ENCODE measurements at regions not wholly inside any gene's neighbourhood (a gene's known extent, or its start where the extent isn't known, plus 50 kb on each side); places are given as distances from the start of the nearest gene placed in this dataset.

GRCh38 chr3:127072221-127072771 is 89.4 kb downstream of the PLXNA1 start:
- H2AK5ac ChIP-seq (ENCODE audit: insufficient read length, low read length), result no peak overlapping the region
- H3K9ac ChIP-seq (ENCODE audit: extremely low read depth, insufficient read length, low read length), result no peak overlapping the region
- H3K27ac ChIP-seq (ENCODE audit: insufficient read length, low read depth, low read length), result no peak overlapping the region
- Mint-ChIP-seq H3K4me3 (no peak overlapping the region), H3K36me3 (ENCODE audit: insufficient read depth in 1 of 3, low read depth in 3 of 3) (peaks cover 0 to 6% (median 1%) of the 10 kb centered on the region in 3 experiments; a peak in 2 of 7 replicates), H3K9me3 (peaks cover 0 to 3% of the 10 kb centered on the region in 2 experiments; a peak in 1 of 5 replicates), H3K4me1 (peaks cover 3 to 5% of the 10 kb centered on the region in 2 experiments; a peak in 1 of 4 replicates), H3K27me3 (ENCODE audit: low read depth) (no peaks in the 10 kb centered on the region; the same call in none of the 2 replicates), H3K27ac (peak overlapping the region in 1 of 3 experiments; percentile 17; a peak in 1 of 7 replicates)
- no peak overlapping the region for H2BK15ac ChIP-seq (ENCODE audit: low read depth, low read length)
- no peaks in the 10 kb centered on the region for H3K9me3 ChIP-seq (ENCODE audit: control insufficient read depth, low read depth, low read length)
- H2BK5ac ChIP-seq (ENCODE audit: insufficient read length, low read length), result no peak overlapping the region
- no peak overlapping the region for H3K14ac ChIP-seq (ENCODE audit: insufficient read depth, low read length)
- no peak overlapping the region for H2BK20ac ChIP-seq (ENCODE audit: low read depth, low read length, poor library complexity, severe bottlenecking)
- H3K4me2 ChIP-seq (ENCODE audit: insufficient read depth, insufficient read length, low read length), result no peak overlapping the region
- no peak for TF ChIP-seq CTCF (conservative IDR thresholded peaks at IDR 0.05)
- no peak overlapping the region for H2AFZ ChIP-seq (ENCODE audit: low read length)
- H2BK120ac ChIP-seq (ENCODE audit: low read depth, low read length, poor library complexity, severe bottlenecking), result no peak overlapping the region
- no CpG with 5 or more reads among the region's 10 CpGs for WGBS (ENCODE audit: extremely low coverage, insufficient read length, low lambda C conversion rate)
- no peak overlapping the region for H4K5ac ChIP-seq (ENCODE audit: insufficient read length, low read depth, low read length)
- no peak overlapping the region for H2BK12ac ChIP-seq (ENCODE audit: insufficient read length, low read depth, low read length)
- H4K91ac ChIP-seq (ENCODE audit: insufficient read length, low read depth, low read length), result no peak overlapping the region
- H3K56ac ChIP-seq (ENCODE audit: insufficient read length, low read depth, low read length), result no peak overlapping the region
- no peak overlapping the region for H3K23ac ChIP-seq (ENCODE audit: insufficient read length, low read depth, low read length)
- no peak overlapping the region for H4K8ac ChIP-seq (replicated peaks; ENCODE audit: insufficient read length, low read depth, low read length)
- no peaks in the 10 kb centered on the region for H3K79me1 ChIP-seq (ENCODE audit: insufficient read depth, low read depth, low read length, poor library complexity, severe bottlenecking)
- no peak overlapping the region for H3K4ac ChIP-seq (ENCODE audit: low read depth, low read length)
- H3K23me2 ChIP-seq (ENCODE audit: insufficient read length, low read depth, low read length, poor library complexity, severe bottlenecking), result no peaks in the 10 kb centered on the region
- DNase-seq, result no peak
- H4K20me1 ChIP-seq (ENCODE audit: control insufficient read depth, insufficient read depth, insufficient read length), result no peaks in the 10 kb centered on the region
- H3K4me1 ChIP-seq (ENCODE audit: insufficient read depth, low read length), result no peaks in the 10 kb centered on the region
- no peaks in the 10 kb centered on the region for H3K79me2 ChIP-seq (ENCODE audit: insufficient read depth, low read length)
- no peaks in the 10 kb centered on the region for H3K27me3 ChIP-seq (ENCODE audit: insufficient read depth, low read length)
- H3K18ac ChIP-seq (ENCODE audit: insufficient read length, low read depth, low read length), result no peak overlapping the region
- H3T11ph ChIP-seq (ENCODE audit: low read length), result no peak overlapping the region

Measured in H9 (cell line).